ENCODE measurements at regions not wholly inside any gene's neighbourhood (a gene's known extent, or its start where the extent isn't known, plus 50 kb on each side); places are given as distances from the start of the nearest gene placed in this dataset.
"Not testable (repeated sequence)": the region's sequence is repeated elsewhere in the genome, so short reads cannot be mapped to it uniquely, and the experiment has no call there.

DNA sequence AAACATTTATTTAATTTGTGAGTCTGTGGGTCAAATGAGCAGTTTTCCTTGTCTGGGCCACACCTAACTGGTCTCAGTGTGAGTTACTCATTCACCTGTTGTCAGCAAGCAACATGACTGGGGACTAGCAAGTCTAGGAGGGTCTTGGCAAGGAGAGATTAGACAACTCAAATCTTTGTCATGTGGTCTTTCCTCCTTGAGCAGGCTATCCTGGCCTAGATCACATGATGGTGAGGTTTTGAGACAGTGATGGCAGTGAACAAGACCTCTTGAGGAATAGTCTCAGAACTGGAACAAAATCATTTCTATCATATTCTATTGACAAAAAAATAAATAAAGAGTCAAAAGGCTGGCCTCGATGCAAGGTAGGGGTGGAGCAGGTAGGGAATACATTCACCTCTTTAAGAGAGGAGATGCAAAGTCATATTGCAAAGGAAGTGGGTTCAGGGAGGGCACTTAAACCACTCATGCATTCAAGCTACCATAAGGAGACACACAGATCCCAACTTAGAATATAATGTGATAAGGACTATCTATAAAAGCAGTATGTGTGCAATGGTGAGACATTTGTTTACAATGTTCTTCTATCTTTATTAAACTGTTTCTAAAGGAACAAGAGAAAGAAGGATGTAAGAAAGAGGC, 135.7 kb downstream of the ZNF330 start:
- Histone ChIP-seq H3K4me2 (ENCODE audit: low read depth, low read length) (no peak overlapping the region), H3K9ac (ENCODE audit: insufficient read depth, low read depth, low read length) (no peak overlapping the region), H4K20me1 (ENCODE audit: insufficient read depth, low read length) (no peaks in the 10 kb centered on the region), H3K79me2 (ENCODE audit: insufficient read depth, low read length) (no peaks in the 10 kb centered on the region), H3K4me1 (ENCODE audit: insufficient read depth, low read length) (no peaks in the 10 kb centered on the region), H2AFZ (ENCODE audit: low read length) (no peak overlapping the region), H3K4me3 (replicated peaks in 1 of 3; ENCODE audit: insufficient read depth in 1 of 3, low read depth in 2 of 3, low read length in 3 of 3) (no peak overlapping the region), H3K27ac (ENCODE audit: extremely low read length, insufficient read depth, low read length) (no peak overlapping the region), H3K27me3 (ENCODE audit: control insufficient read depth in 1 of 2, insufficient read depth in 2 of 2, low read length in 2 of 2) (no peaks in the 10 kb centered on the region), H3K9me3 (ENCODE audit: low read length) (no peaks in the 10 kb centered on the region), H3K36me3 (replicated peaks in 1 of 2; ENCODE audit: control insufficient read depth in 1 of 2, insufficient read depth in 2 of 2, low read length in 2 of 2) (no peaks in the 10 kb centered on the region)
- POLR2A ChIA-PET = no interaction called here
- no TSS peak for BruUV-seq (replicated peaks)
- in situ Hi-C loops (cut with HindIII; ENCODE audit: extremely low pct_ligation_motif_present, low pct_unique_long_range_greater_than_20kb) = no loop called here
- DNase-seq (ENCODE audit: low spot score) = no peak
- CTCF ChIA-PET (ENCODE audit: low intra/inter-chr PET ratio, low total read pairs) = no interaction called here
- no peak for ATAC-seq
- TF ChIP-seq ZNF773 (CRISPR knock-in tag; IDR thresholded peaks at IDR 0.05; ENCODE audit: borderline replicate concordance) (no peak), IRX3 (CRISPR knock-in tag; IDR thresholded peaks at IDR 0.05; ENCODE audit: borderline replicate concordance, low read depth) (no peak), ZNF543 (CRISPR knock-in tag; IDR thresholded peaks at IDR 0.05) (no peak), ZNF292 (CRISPR knock-in tag; IDR thresholded peaks at IDR 0.05; ENCODE audit: borderline replicate concordance, low read depth) (no peak), MAFF (IDR thresholded peaks at IDR 0.05; ENCODE audit: low read depth, low read length) (no peak)
- 0% methylated on average over 1 of the region's 1 CpG for WGBS (ENCODE audit: low lambda C conversion rate)
- no peak for FAIRE-seq
- intact Hi-C loops (cut with micrococcal nuclease; ENCODE audit: unreplicated experiment) = no loop called here

DNA sequence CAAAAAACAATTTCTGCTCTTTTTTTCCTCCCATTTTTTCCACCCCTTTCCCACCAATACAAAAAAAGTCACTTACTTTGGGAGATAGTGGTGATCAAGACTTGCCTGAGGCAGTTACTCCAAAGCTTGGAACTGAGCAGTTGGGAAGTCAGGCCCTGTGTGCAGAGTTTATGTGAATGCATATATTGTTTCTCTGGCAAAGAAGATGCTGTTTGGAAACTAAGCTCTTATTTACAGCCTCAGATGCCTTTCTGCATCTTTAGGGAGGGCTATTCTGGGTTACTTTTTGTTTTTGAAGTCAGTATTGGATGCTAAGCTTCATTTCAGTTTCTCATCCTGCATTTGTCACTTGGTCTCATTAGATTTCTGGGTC, 136.3 kb downstream of the ZNF330 start:
- H3K27me3 ChIP-seq (ENCODE audit: control insufficient read depth in 1 of 2, insufficient read depth in 2 of 2, low read length in 2 of 2) = no peaks in the 10 kb centered on the region
- no peak for ATAC-seq
- POLR2A ChIA-PET = no interaction called here
- TF ChIP-seq HDAC2 (CRISPR knock-in tag; IDR thresholded peaks at IDR 0.05) = no peak
- no peak for TF ChIP-seq CHD4 (IDR thresholded peaks at IDR 0.05; ENCODE audit: borderline replicate concordance, low read length)
- TF ChIP-seq PLRG1 (conservative IDR thresholded peaks at IDR 0.05) = no peak
- H3K4me2 ChIP-seq (ENCODE audit: low read depth, low read length) = no peak overlapping the region
- FAIRE-seq = no peak
- no peak overlapping the region for H3K27ac ChIP-seq (ENCODE audit: extremely low read length, insufficient read depth, low read length)
- no peak overlapping the region for H3K4me3 ChIP-seq (replicated peaks in 1 of 3; ENCODE audit: insufficient read depth in 1 of 3, low read depth in 2 of 3, low read length in 3 of 3)
- intact Hi-C loops (cut with micrococcal nuclease; ENCODE audit: unreplicated experiment) = no loop called here
- in situ Hi-C loops (cut with HindIII; ENCODE audit: extremely low pct_ligation_motif_present, low pct_unique_long_range_greater_than_20kb) = no loop called here
- H3K9ac ChIP-seq (ENCODE audit: insufficient read depth, low read depth, low read length) = no peak overlapping the region
- CTCF ChIA-PET (ENCODE audit: low intra/inter-chr PET ratio, low total read pairs) = no interaction called here
- H3K79me2 ChIP-seq (ENCODE audit: insufficient read depth, low read length) = no peaks in the 10 kb centered on the region
- H4K20me1 ChIP-seq (ENCODE audit: insufficient read depth, low read length) = no peaks in the 10 kb centered on the region
- BruUV-seq (replicated peaks) = no TSS peak
- H2AFZ ChIP-seq (ENCODE audit: low read length) = no peak overlapping the region
- no peaks in the 10 kb centered on the region for H3K36me3 ChIP-seq (replicated peaks in 1 of 2; ENCODE audit: control insufficient read depth in 1 of 2, insufficient read depth in 2 of 2, low read length in 2 of 2)
- no peaks in the 10 kb centered on the region for H3K4me1 ChIP-seq (ENCODE audit: insufficient read depth, low read length)
- DNase-seq (ENCODE audit: low spot score) = no peak
- H3K9me3 ChIP-seq (ENCODE audit: low read length) = no peaks in the 10 kb centered on the region

DNA sequence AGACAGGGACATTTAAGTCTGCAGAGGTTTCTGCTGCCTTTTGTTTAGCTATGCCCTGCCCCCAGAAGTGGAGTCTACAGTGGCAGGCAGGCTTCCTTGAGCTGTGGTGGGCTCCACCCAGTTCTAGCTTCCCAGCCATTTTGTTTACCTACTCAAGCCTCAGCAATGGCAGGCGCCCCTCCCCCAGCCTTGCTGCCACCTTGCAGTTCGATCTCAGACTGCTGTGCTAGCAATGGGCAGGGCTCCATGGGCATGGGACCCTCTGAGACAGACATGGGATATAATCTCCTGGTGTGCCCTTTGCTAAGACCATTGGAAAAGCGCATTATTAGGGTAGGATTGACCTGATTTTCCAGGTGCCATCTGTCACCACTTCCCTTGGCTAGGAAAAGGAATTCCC, 147.5 kb downstream of the ZNF330 start:
- H3K4me3 ChIP-seq (replicated peaks in 1 of 3; ENCODE audit: insufficient read depth in 1 of 3, low read depth in 2 of 3, low read length in 3 of 3); CTCF ChIA-PET (ENCODE audit: low intra/inter-chr PET ratio, low total read pairs); H3K4me1 ChIP-seq (ENCODE audit: insufficient read depth, low read length); H3K9ac ChIP-seq (ENCODE audit: insufficient read depth, low read depth, low read length); H3K79me2 ChIP-seq (ENCODE audit: insufficient read depth, low read length); ATAC-seq; in situ Hi-C loops (cut with HindIII; ENCODE audit: extremely low pct_ligation_motif_present, low pct_unique_long_range_greater_than_20kb); H2AFZ ChIP-seq (ENCODE audit: low read length); H3K36me3 ChIP-seq (replicated peaks in 1 of 2; ENCODE audit: control insufficient read depth in 1 of 2, insufficient read depth in 2 of 2, low read length in 2 of 2); FAIRE-seq; H3K9me3 ChIP-seq (ENCODE audit: low read length); H4K20me1 ChIP-seq (ENCODE audit: insufficient read depth, low read length); H3K27me3 ChIP-seq (ENCODE audit: control insufficient read depth in 1 of 2, insufficient read depth in 2 of 2, low read length in 2 of 2); H3K27ac ChIP-seq (ENCODE audit: extremely low read length, insufficient read depth, low read length); BruUV-seq (replicated peaks); POLR2A ChIA-PET; H3K4me2 ChIP-seq (ENCODE audit: low read depth, low read length); intact Hi-C loops (cut with micrococcal nuclease; ENCODE audit: unreplicated experiment); DNase-seq (ENCODE audit: low spot score): not testable (repeated sequence)
- WGBS (ENCODE audit: low lambda C conversion rate) = no CpG with 5 or more reads among the region's 3 CpGs
